GM19351 (cell line): ENCODE measurements at regions not wholly inside any gene's neighbourhood (a gene's known extent, or its start where the extent isn't known, plus 50 kb on each side); places are given as distances from the start of the nearest gene placed in this dataset.
"Not testable (repeated sequence)": the region's sequence is repeated elsewhere in the genome, so short reads cannot be mapped to it uniquely, and the experiment has no call there.

Experiments used
- ATAC-seq: cut with Tn5 transposase; IDR thresholded peaks from one replicate; pipeline ENCODE4 v1.9.1; 2021; ENCODE audit warnings: mild to moderate bottlenecking, moderate library complexity; ENCODE audit not compliant: unreplicated experiment

- ATAC-seq = not testable (repeated sequence)
Observed at GRCh38 chr6:137279279-137279678, 60.1 kb upstream of the IFNGR1 start.

GRCh38 chr6:137277971-137278637 lies 58.9 kb upstream of the IFNGR1 start:
- ATAC-seq = no peak

- no peak for ATAC-seq
Observed at GRCh38 chr6:137272403-137272802, 53.2 kb upstream of the IFNGR1 start.

- ATAC-seq = no peak
Observed at GRCh38 chr6:137271245-137272183, 52.3 kb upstream of the IFNGR1 start.

- ATAC-seq = no peak
Observed at GRCh38 chr6:137269803-137270202, 50.6 kb upstream of the IFNGR1 start.

GRCh38 chr6:137269347-137269746 lies 50.2 kb upstream of the IFNGR1 start:
- no peak for ATAC-seq
